ENCODE measurements at regions not wholly inside any gene's neighbourhood (a gene's known extent, or its start where the extent isn't known, plus 50 kb on each side); places are given as distances from the start of the nearest gene placed in this dataset.

- no peak for TF ChIP-seq CTCF (IDR thresholded peaks at IDR 0.05; ENCODE audit: poor library complexity, severe bottlenecking)
- TF ChIP-seq REST (IDR thresholded peaks at IDR 0.05; ENCODE audit: borderline replicate concordance), result no peak
- TF ChIP-seq EZH2 (IDR thresholded peaks at IDR 0.05; ENCODE audit: borderline replicate concordance, insufficient read depth, low read length, poor library complexity, severe bottlenecking), result no peak
- no peak for TF ChIP-seq POLR2AphosphoS5 (IDR thresholded peaks at IDR 0.05)
- TF ChIP-seq TAF1 (IDR thresholded peaks at IDR 0.05; ENCODE audit: low read depth), result no peak
Measured at GRCh38 chr12:19010087-19010486, 119.4 kb upstream of the PLEKHA5 start.
